A673 (cell line): ENCODE measurements at regions not wholly inside any gene's neighbourhood (a gene's known extent, or its start where the extent isn't known, plus 50 kb on each side); places are given as distances from the start of the nearest gene placed in this dataset.

Experiments
- BruUV-seq: library from RNA; stranded (reverse); fragments of 400-500 nt; replicated peaks from 2 replicates; lab custom pipeline; 2021; lab: Mats Ljungman, UMichigan
- CTCF ChIA-PET: fragments of 300-600 bp; sonication (Branson Sonifier 250); formaldehyde crosslinking; loops from one replicate; lab custom pipeline; 2022; ENCODE audit warnings: antibody characterized with exemption; lab: Charles Lee
- POLR2A ChIA-PET: fragments of 300-600 bp; sonication (Branson Sonifier 250); formaldehyde crosslinking; loops from one replicate; lab custom pipeline; 2022; ENCODE audit warnings: antibody characterized with exemption; ENCODE audit not compliant: low non-redundant PET; lab: Charles Lee
- DNase-seq: peaks from one replicate; pipeline ENCODE4 v3.0.0-alpha.2; 2015; ENCODE audit warnings: low spot score
- H3K27ac ChIP-seq: fragments of 200-600 bp; sonication (generic); 2 replicates; pipeline ENCODE4 v1.5.1; 2016; ENCODE audit warnings: mixed run types, low read depth, mild to moderate bottlenecking, mixed read lengths, antibody characterized with exemption, low read length; ENCODE audit not compliant: poor library complexity, severe bottlenecking
- H3K27me3 ChIP-seq: fragments of 200-600 bp; sonication (generic); replicated peaks from 2 replicates; pipeline ENCODE4 v1.6.1; 2017; ENCODE audit warnings: mixed run types, low read depth, mild to moderate bottlenecking, mixed read lengths, antibody characterized with exemption, low read length; ENCODE audit not compliant: insufficient read depth, poor library complexity
- H3K36me3 ChIP-seq: fragments of 200-600 bp; sonication (generic); 2 replicates; pipeline ENCODE4 v1.6.1; 2016; ENCODE audit warnings: mixed run types, mild to moderate bottlenecking, mixed read lengths, antibody characterized with exemption, low read length; ENCODE audit not compliant: insufficient read depth, poor library complexity, severe bottlenecking
- H3K4me1 ChIP-seq: fragments of 200-600 bp; sonication (generic); 2 replicates; pipeline ENCODE4 v1.6.1; 2017; ENCODE audit warnings: mixed run types, mild to moderate bottlenecking, mixed read lengths, antibody characterized with exemption, low read length; ENCODE audit not compliant: insufficient read depth, poor library complexity, severe bottlenecking
- H3K4me3 ChIP-seq: fragments of 200-600 bp; sonication (generic); 2 replicates; pipeline ENCODE4 v1.5.1; 2016; ENCODE audit warnings: low read depth, mixed run types, mild to moderate bottlenecking, mixed read lengths, low read length; ENCODE audit not compliant: poor library complexity, severe bottlenecking
- H3K9me3 ChIP-seq: fragments of 200-600 bp; sonication (generic); 2 replicates; pipeline ENCODE4 v1.6.1; 2016; ENCODE audit warnings: mixed run types, low read depth, mild to moderate bottlenecking, mixed read lengths, antibody characterized with exemption, low read length; ENCODE audit not compliant: poor library complexity, severe bottlenecking
- EZH2 ChIP-seq: fragments of 200-600 bp; sonication (generic); IDR thresholded peaks from 2 replicates; pipeline ENCODE4 v1.6.1; 2017; ENCODE audit warnings: borderline replicate concordance, low read depth, mild to moderate bottlenecking, mixed read lengths, antibody characterized with exemption, low read length; ENCODE audit not compliant: poor library complexity, severe bottlenecking
- intact Hi-C: fragments of 100-400 bp; cut with micrococcal nuclease; formaldehyde crosslinking; loops from one replicate; pipeline ENCODE4 v1.10.0; 2022; ENCODE audit not compliant: unreplicated experiment
- TF ChIP-seq, protein P1 (sequence below): fragments of 300-800, 200-600 bp; sonication (generic); conservative IDR thresholded peaks from 2 replicates; pipeline ENCODE4 v1.5.1; 2017; ENCODE audit warnings: low read depth, mild to moderate bottlenecking, antibody characterized with exemption, low read length, moderate library complexity, mixed read lengths

DNA sequence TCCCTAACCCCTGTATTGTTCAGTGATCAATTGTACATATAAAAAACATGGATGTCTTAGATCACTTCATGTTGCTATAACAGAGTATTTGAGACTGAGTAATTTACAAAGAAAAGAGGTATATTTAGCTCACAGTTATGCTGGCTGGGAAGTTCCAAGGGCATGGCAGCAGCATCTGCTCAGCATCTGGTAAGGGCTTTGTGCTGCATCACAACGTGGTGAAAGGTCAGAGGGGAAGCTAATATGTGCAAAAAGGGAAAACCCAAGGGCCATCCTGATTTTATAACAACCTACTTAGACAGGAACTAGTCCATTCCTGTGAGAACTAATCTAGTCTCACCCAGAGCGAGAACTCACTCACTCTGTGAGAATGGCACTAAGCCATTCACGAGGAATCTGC, 128.2 kb upstream of the OTUD4 start:
- no peak for DNase-seq
- TF ChIP-seq EZH2 = no peak
- Histone ChIP-seq H3K36me3 (no peaks in the 10 kb centered on the region), H3K27ac (no peak overlapping the region), H3K9me3 (no peaks in the 10 kb centered on the region), H3K27me3 (peaks cover 4% of the 10 kb centered on the region), H3K4me3 (no peak overlapping the region), H3K4me1 (no peaks in the 10 kb centered on the region)
- ChIA-PET POLR2A (no interaction called here), CTCF (no interaction called here)
- intact Hi-C loops = no loop called here
- no TSS peak for BruUV-seq

DNA sequence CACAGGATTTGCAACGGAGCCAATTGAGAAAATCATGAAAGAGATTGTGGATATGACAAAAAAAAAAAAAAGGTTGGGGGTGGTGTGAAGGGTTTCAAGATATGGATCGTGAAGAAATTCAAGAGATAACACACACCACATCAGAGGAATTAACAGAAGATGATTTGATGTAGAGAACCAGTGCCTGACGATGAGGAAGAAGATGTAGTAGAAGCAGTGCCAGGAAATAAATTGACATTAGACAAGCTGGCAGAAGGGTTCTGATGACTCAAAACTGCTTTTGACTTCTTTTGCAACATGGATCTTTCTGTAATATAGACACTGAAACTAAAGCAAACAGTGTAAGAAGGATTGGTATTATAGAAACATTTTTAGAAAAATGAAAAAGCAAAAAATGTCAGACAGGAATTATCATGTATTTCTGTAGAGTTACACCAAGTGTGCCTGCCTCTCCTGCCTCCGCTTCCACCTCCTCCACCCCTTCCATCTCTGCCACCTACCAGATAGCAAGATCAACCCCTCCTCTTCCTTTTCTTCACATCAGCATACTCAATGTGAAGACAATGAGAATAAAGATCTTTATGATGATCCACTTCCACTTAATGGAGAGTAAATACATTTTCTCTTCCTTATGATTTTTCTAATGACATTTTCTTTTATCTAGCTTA, 127.5 kb upstream of the OTUD4 start:
- H3K27ac ChIP-seq = no peak overlapping the region
- CTCF ChIA-PET = no interaction called here
- DNase-seq = no peak
- intact Hi-C loops = no loop called here
- H3K4me3 ChIP-seq = no peak overlapping the region
- no TSS peak for BruUV-seq
- H3K4me1 ChIP-seq = no peaks in the 10 kb centered on the region
- no peaks in the 10 kb centered on the region for H3K36me3 ChIP-seq
- no peaks in the 10 kb centered on the region for H3K9me3 ChIP-seq
- H3K27me3 ChIP-seq = peaks cover 4% of the 10 kb centered on the region
- POLR2A ChIA-PET = no interaction called here
- no peak for TF ChIP-seq EZH2
- TF ChIP-seq, protein P1, sequence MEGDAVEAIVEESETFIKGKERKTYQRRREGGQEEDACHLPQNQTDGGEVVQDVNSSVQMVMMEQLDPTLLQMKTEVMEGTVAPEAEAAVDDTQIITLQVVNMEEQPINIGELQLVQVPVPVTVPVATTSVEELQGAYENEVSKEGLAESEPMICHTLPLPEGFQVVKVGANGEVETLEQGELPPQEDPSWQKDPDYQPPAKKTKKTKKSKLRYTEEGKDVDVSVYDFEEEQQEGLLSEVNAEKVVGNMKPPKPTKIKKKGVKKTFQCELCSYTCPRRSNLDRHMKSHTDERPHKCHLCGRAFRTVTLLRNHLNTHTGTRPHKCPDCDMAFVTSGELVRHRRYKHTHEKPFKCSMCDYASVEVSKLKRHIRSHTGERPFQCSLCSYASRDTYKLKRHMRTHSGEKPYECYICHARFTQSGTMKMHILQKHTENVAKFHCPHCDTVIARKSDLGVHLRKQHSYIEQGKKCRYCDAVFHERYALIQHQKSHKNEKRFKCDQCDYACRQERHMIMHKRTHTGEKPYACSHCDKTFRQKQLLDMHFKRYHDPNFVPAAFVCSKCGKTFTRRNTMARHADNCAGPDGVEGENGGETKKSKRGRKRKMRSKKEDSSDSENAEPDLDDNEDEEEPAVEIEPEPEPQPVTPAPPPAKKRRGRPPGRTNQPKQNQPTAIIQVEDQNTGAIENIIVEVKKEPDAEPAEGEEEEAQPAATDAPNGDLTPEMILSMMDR = no peak

DNA sequence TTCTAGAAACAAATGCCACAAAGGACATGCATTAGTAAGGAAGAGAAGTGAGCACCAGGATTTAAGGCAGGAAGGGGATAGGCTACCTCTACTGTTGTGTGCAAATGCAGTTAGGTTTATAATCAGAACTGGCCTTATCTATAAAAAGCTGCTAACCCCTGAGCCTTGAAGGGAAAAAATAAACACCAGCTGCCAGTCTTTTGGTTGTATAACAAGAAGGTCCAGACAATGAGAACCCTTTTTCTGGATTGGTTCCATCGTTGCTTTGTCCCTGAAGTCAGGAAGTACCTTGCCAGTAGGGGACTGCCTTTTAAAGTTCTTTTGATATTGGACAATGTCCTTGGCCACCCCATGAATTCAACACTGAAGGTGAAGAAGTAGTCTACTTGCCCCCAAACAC, 126.7 kb upstream of the OTUD4 start:
- no TSS peak for BruUV-seq
- H3K27ac ChIP-seq = no peak overlapping the region
- TF ChIP-seq, protein P1 = no peak
- H3K4me1 ChIP-seq = no peaks in the 10 kb centered on the region
- no peaks in the 10 kb centered on the region for H3K36me3 ChIP-seq
- H3K27me3 ChIP-seq = peaks cover 4% of the 10 kb centered on the region
- POLR2A ChIA-PET = no interaction called here
- H3K9me3 ChIP-seq = no peaks in the 10 kb centered on the region
- CTCF ChIA-PET = no interaction called here
- no peak for DNase-seq
- H3K4me3 ChIP-seq = no peak overlapping the region
- intact Hi-C loops = no loop called here

DNA sequence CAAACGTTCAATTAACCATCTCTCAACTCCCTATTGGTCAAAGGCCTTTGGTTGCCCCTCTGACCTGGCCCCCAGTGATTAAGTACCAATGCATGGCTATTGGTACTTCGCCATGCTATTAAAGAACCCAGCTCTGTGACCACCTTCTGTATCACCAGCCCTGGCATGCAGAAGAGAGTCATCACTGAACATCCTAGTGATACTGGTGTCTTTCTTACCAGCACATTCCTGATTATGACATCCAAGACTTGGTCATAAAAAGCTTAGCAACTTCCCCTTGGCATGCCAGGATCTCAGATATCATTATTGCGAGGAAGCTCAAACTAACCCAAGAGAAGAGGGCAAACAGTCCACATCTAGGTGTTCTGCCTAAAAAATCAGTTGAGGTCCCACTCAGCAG, 122.3 kb upstream of the OTUD4 start:
- no peaks in the 10 kb centered on the region for H3K36me3 ChIP-seq
- ChIA-PET CTCF (no interaction called here), POLR2A (no interaction called here)
- H3K4me3 ChIP-seq = no peak overlapping the region
- intact Hi-C loops = no loop called here
- H3K4me1 ChIP-seq = no peaks in the 10 kb centered on the region
- no TSS peak for BruUV-seq
- H3K9me3 ChIP-seq = no peaks in the 10 kb centered on the region
- no peak for DNase-seq
- TF ChIP-seq, protein P1 = no peak
- TF ChIP-seq EZH2 = no peak
- H3K27ac ChIP-seq = no peak overlapping the region
- H3K27me3 ChIP-seq = no peaks in the 10 kb centered on the region
